Neural cell (in vitro differentiated cells): ENCODE measurements at regions not wholly inside any gene's neighbourhood (a gene's known extent, or its start where the extent isn't known, plus 50 kb on each side); places are given as distances from the start of the nearest gene placed in this dataset.
"Not testable (repeated sequence)": the region's sequence is repeated elsewhere in the genome, so short reads cannot be mapped to it uniquely, and the experiment has no call there.

Experiments used
- CTCF ChIP-seq: fragments of 450-650 bp; IDR thresholded peaks from 2 replicates; pipeline ENCODE4 v1.5.1; 2014; ENCODE audit warnings: antibody characterized with exemption, mild to moderate bottlenecking, moderate library complexity; ENCODE audit not compliant: poor library complexity, severe bottlenecking
- EP300 ChIP-seq: fragments of 450-650 bp; conservative IDR thresholded peaks from 2 replicates; pipeline ENCODE4 v1.6.1; 2014; ENCODE audit warnings: antibody characterized with exemption, mild to moderate bottlenecking, moderate library complexity; ENCODE audit not compliant: poor library complexity, severe bottlenecking
- EZH2 ChIP-seq: fragments of 200-600, 300-800 bp; shearing (Covaris generic), sonication (generic); IDR thresholded peaks from 2 replicates; pipeline ENCODE4 v1.6.1; 2014; ENCODE audit warnings: antibody characterized with exemption, low read length, borderline replicate concordance, mild to moderate bottlenecking; ENCODE audit not compliant: insufficient read depth, poor library complexity, severe bottlenecking
- MXI1 ChIP-seq: fragments of 450-650 bp; conservative IDR thresholded peaks from 2 replicates; pipeline ENCODE4 v1.6.1; 2014; ENCODE audit warnings: antibody characterized with exemption, mild to moderate bottlenecking; ENCODE audit not compliant: poor library complexity, severe bottlenecking
- POLR2AphosphoS5 ChIP-seq: IDR thresholded peaks from 2 replicates; pipeline ENCODE4 v1.6.1; 2012
- RAD21 ChIP-seq: fragments of 450-650 bp; conservative IDR thresholded peaks from 2 replicates; pipeline ENCODE4 v1.6.1; 2014; ENCODE audit warnings: antibody characterized with exemption, mild to moderate bottlenecking, moderate library complexity

GRCh38 chr15:53893468-53893867 is 84.8 kb upstream of the UNC13C start:
- TF ChIP-seq EP300, RAD21, POLR2AphosphoS5, MXI1, EZH2, CTCF: not testable (repeated sequence)
